AG10803 (cell line): ENCODE measurements at regions not wholly inside any gene's neighbourhood (a gene's known extent, or its start where the extent isn't known, plus 50 kb on each side); places are given as distances from the start of the nearest gene placed in this dataset.
"Not testable (repeated sequence)": the region's sequence is repeated elsewhere in the genome, so short reads cannot be mapped to it uniquely, and the experiment has no call there.

ENCODE experiments used
- DNase-seq: peaks from one replicate; pipeline ENCODE4 v3.0.0; 2010; ENCODE audit warnings: low read depth
- H3K4me3 ChIP-seq: 2 replicates; pipeline ENCODE4 v1.5.1; 2011; ENCODE audit warnings: mild to moderate bottlenecking, low read length, control low read depth
- TF ChIP-seq, protein P1 (sequence below): conservative IDR thresholded peaks from 2 replicates; pipeline ENCODE4 v1.5.1; 2011; ENCODE audit warnings: mild to moderate bottlenecking, low read length, control low read depth, inconsistent platforms

DNA sequence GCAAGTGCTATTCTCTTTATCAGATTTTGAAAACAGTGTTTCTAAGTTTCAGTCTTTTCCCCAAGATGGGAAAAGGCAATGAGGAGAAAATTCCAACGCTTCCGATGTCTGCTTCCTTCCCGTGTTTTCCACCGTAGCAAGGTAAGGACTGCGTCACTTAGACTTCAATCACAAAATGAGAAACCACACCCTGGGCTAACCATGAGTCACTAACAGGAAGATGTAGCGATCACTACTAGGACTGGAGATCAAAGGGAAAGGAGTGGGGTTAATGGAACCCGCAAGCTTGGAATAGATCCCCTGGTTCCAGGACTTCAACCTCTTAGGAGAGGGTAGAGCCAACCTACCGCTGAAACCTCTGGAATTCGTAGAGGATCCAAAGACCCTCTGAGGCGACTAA, 250.7 kb upstream of the ZFP42 start:
- H3K4me3 ChIP-seq = no peak overlapping the region
- no peak for DNase-seq
- TF ChIP-seq, protein P1, sequence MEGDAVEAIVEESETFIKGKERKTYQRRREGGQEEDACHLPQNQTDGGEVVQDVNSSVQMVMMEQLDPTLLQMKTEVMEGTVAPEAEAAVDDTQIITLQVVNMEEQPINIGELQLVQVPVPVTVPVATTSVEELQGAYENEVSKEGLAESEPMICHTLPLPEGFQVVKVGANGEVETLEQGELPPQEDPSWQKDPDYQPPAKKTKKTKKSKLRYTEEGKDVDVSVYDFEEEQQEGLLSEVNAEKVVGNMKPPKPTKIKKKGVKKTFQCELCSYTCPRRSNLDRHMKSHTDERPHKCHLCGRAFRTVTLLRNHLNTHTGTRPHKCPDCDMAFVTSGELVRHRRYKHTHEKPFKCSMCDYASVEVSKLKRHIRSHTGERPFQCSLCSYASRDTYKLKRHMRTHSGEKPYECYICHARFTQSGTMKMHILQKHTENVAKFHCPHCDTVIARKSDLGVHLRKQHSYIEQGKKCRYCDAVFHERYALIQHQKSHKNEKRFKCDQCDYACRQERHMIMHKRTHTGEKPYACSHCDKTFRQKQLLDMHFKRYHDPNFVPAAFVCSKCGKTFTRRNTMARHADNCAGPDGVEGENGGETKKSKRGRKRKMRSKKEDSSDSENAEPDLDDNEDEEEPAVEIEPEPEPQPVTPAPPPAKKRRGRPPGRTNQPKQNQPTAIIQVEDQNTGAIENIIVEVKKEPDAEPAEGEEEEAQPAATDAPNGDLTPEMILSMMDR = no peak

DNA sequence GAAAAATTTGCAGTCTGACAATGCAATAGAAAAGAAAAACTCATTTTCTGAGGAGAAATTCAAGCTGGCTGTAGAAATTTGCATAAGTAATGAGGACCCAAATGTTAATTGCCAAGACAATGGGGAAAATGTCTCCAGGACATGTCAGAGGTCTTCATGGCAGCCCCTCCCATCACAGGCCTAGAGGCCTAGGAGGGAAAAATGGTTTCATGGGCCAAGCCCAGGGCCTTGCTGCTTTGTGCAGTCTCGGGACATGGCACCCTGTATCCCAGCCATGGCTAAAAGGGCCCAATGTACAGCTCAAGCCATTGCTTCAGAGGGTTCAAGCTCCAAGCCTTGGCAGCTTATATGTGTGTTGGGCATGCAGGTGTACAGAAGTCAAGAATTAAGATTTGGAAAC, 244.9 kb upstream of the ZFP42 start:
- DNase-seq, H3K4me3 ChIP-seq: not testable (repeated sequence)

DNA sequence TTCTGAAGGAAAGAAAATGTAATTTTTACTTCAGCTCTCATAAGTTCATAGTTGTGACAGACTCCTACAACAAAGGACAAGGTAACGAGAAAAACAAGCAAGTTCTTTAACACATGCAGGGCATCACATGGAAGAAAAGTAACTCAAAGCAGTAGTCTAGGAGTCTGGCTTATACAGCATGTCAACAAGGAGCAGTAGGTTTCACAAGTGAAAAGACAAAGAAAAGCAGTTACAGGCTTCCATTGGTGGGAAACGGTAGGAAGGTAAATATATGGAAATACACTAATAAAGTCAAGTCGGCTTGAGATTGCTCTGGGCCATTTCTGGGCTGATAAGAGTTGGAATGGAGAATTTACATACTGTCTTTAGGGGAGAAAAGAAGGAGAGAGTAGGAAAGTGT, 228.4 kb upstream of the ZFP42 start:
- TF ChIP-seq, protein P1 = no peak
- H3K4me3 ChIP-seq = no peak overlapping the region
- DNase-seq = no peak

DNA sequence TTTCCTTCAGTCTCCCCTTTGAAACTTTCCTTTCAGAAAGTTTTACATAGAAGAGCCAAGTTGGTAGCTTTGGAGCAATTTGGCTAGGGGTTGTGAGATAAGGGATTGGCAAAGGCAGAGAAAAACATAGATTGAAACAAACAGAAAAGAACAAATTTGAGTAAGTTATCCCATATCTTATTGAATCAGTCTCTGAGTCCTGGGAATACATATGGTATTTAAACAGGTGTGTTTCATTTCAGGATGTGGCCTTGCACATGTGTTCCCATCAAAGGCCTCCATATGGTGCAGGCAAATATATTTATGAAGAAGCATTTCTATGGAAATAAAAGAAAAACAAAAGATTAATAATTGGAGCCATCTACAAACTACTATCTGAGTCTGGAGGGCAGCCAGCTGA, 227.9 kb upstream of the ZFP42 start:
- H3K4me3 ChIP-seq = no peak overlapping the region
- DNase-seq = no peak
- TF ChIP-seq, protein P1 = no peak

DNA sequence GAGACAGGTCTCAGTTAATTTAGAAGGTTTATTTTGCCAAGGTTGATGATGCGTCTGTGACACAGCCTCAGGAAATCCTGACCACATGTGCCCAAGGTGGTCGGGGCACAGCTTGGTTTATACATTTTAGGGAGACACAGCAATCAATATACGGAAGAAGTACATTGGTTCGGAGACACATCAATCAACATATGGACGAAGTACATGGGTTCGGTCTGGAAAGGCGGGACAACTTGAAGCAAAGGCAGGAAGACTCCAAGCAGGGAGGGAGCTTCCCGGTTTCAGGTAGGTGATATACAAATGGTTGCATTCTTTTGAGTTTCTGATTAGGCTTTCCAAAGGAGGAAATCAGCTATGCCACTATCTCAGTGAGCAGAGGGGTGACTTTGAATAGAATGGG, 225.2 kb upstream of the ZFP42 start:
- no peak overlapping the region for H3K4me3 ChIP-seq
- TF ChIP-seq, protein P1 = no peak
- DNase-seq = no peak

DNA sequence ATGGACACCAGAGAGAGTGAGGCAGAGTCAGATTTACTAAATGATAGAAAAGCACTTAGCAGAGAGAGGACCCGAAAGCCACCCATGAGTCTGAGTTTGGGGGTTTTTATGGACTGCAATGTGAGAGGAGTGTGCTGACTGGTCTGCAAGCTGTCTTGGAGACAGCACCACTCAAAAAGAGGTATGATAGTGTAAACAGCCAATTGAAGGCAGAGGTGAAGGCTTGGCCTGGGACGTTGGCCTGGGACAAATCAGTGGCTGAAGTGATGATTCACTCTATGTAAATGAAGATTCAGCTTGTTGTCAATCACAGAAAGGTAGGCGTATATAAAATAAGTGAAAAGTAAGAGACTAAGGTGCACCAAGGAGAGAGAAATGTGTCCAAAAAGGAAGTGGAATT, 217.6 kb upstream of the ZFP42 start:
- H3K4me3 ChIP-seq = no peak overlapping the region
- TF ChIP-seq, protein P1 = no peak
- DNase-seq = no peak

DNA sequence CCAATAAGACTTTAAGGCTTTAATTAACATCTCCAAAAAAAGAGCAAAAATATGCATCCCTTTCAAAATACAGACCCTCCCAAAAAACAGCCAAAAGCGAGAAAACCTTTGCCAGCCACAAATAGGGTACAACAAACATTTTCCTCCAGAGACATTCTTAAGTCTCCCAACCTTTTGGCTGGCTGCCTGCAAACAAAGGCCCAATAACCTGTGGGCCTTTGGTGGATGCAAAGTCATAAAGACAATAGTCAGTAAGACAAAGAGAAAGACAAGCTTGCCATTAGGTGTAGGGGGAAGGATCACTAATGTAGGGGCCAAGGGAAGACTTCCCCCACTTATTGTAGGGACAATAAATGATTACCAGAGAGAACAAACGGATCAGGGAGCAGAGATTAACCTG, 215.5 kb upstream of the ZFP42 start:
- no peak for DNase-seq
- no peak overlapping the region for H3K4me3 ChIP-seq
- TF ChIP-seq, protein P1 = no peak

DNA sequence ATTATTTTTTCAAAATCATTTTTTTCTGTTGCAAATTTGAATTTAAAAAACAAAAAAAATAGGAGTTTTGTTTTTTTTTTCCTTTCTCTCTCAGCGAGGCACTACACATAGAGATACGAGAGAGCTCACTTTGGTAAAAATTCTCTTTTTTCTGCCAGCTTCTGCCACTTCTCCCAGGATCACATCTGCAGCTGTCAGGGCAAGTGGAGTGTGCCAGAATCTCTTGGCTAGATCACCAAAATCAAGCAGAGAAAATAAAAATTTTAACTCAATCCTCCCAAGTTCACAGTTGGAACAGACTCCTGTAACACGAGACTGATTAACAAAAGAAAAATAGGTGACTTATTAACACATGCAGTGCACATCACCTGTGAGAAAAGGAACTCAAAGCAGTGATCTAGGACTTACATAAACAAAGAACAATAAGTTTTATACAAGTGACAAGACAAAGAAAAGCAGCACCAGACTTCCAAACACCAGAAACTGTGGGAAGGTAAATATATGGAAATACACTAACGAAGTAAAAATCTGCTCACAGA, 213.2 kb upstream of the ZFP42 start:
- no peak for DNase-seq

More for the DNA sequence above, 213.2 kb upstream of the ZFP42 start:
- TF ChIP-seq, protein P1 = no peak
- no peak overlapping the region for H3K4me3 ChIP-seq
